ENCODE measurements at regions not wholly inside any gene's neighbourhood (a gene's known extent, or its start where the extent isn't known, plus 50 kb on each side); places are given as distances from the start of the nearest gene placed in this dataset.
A peak's percentile ranks its signal among the peaks of the same experiment; 100 is the strongest.

DNA sequence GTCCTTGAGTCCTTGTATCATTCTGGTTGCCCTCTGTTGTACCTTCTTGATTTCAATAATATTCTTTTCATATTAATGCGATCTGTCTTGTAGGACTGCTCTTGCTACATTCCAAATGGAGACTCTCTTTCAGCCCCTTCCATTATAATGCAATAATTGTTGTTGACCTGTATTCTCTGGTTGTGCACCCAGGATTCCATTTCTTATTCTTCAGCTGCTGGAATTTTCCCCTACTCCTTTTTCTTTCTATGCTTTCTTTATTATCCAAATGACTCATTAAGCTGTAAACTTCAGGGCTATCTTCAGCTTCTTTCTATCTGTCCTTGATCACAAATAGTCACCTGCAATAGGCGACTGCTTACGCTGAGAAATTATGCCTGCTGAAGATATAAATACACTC lies 321.5 kb downstream of the SATB1 start:
- H3K36me3 Mint-ChIP-seq (ENCODE audit: unreplicated experiment), result no peaks in the 10 kb centered on the region

DNA sequence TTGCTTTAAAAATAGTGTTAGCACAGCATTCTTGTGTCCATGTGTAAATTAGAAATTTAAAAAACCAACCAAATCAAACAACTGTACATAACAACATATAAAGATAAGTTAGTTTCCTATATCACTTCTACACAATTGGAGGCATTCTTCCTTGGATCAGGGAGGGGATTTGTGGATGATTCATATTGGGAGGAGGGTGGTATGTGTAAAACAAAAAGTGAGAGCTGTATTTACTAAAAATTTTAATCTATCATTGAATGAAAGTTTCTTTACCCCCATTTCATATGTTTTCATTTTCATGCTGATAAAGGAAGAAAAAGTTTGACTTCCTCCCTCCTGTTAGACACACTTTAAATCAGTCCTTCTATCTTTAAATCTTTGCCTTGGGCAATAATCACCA lies 325.0 kb downstream of the SATB1 start:
- TF ChIP-seq, protein P1, sequence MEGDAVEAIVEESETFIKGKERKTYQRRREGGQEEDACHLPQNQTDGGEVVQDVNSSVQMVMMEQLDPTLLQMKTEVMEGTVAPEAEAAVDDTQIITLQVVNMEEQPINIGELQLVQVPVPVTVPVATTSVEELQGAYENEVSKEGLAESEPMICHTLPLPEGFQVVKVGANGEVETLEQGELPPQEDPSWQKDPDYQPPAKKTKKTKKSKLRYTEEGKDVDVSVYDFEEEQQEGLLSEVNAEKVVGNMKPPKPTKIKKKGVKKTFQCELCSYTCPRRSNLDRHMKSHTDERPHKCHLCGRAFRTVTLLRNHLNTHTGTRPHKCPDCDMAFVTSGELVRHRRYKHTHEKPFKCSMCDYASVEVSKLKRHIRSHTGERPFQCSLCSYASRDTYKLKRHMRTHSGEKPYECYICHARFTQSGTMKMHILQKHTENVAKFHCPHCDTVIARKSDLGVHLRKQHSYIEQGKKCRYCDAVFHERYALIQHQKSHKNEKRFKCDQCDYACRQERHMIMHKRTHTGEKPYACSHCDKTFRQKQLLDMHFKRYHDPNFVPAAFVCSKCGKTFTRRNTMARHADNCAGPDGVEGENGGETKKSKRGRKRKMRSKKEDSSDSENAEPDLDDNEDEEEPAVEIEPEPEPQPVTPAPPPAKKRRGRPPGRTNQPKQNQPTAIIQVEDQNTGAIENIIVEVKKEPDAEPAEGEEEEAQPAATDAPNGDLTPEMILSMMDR (IDR thresholded peaks at IDR 0.05; ENCODE audit: partially characterized antibody, unreplicated experiment), result no peak
- peaks cover 2% of the 10 kb centered on the region for H3K4me1 Mint-ChIP-seq (ENCODE audit: low read depth, unreplicated experiment)
- peaks cover 5% of the 10 kb centered on the region for H3K9me3 Mint-ChIP-seq (ENCODE audit: unreplicated experiment)
- no peak overlapping the region for H3K4me3 Mint-ChIP-seq (ENCODE audit: unreplicated experiment)
- no peak for DNase-seq
- peaks cover 1% of the 10 kb centered on the region for H3K27me3 Mint-ChIP-seq (ENCODE audit: unreplicated experiment)
- peaks cover 5% of the 10 kb centered on the region for H3K36me3 Mint-ChIP-seq (ENCODE audit: unreplicated experiment)
- peak overlapping the region; percentile 4 for H3K27ac Mint-ChIP-seq (ENCODE audit: unreplicated experiment)

More for the DNA sequence above, 321.5 kb downstream of the SATB1 start:
- TF ChIP-seq, protein P1 (IDR thresholded peaks at IDR 0.05; ENCODE audit: partially characterized antibody, unreplicated experiment), result no peak
- Mint-ChIP-seq H3K4me1 (ENCODE audit: low read depth, unreplicated experiment) (peaks cover 2% of the 10 kb centered on the region), H3K9me3 (ENCODE audit: unreplicated experiment) (peaks cover 2% of the 10 kb centered on the region), H3K27ac (ENCODE audit: unreplicated experiment) (no peak overlapping the region), H3K4me3 (ENCODE audit: unreplicated experiment) (no peak overlapping the region), H3K27me3 (ENCODE audit: unreplicated experiment) (peaks cover 1% of the 10 kb centered on the region)
- no peak for DNase-seq

DNA sequence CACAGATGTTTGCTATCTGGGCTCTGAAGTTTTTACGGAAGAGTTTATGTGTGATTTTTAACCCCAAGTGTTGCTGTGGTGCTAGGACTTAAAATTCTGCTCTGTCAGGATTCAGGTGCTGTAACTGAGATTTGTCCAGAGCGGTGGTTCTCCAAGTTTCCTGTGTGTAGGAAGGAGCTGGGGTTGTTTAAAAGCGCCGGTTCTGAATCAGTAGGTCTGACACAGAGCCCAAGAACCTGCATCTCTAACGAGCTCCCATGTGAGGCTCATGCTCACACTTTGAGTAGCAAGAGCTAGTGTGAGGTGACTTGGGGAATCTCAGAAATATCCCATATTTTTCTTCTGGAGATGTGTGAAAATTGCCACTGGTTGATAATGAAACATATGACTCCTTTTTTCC lies 325.5 kb downstream of the SATB1 start:
- peaks cover 2% of the 10 kb centered on the region for H3K4me1 Mint-ChIP-seq (ENCODE audit: low read depth, unreplicated experiment)

DNA sequence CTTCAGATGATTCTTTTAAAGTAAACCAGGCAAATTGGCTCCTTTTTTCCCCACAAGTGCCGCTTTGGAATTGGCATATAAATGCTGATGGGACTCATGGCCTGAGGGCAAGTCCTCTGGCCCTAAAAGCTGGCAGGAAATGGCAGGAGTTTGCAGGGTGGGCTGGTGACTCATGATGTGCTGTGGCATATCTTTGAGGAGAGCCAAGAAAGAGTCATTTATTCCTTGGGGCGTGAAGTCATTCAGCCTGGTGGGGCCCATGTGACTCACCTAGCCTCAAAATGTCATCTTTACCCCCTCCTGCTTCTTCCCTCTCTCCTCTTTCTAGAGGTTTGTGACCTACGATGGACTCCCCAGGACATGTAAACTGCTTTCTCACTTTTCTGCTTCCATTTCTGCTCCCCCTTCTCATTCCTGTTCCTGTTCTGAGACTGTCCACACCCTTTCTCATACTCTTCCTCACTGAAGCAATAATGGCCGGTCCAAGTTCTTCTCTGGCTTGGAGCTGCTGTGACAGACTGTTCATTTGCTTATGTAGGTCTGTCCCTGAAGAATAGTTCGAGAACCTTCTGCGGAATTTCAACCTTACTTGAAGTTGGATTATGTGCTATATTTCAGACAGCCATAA lies 326.1 kb downstream of the SATB1 start:
- Mint-ChIP-seq H3K27ac (ENCODE audit: unreplicated experiment) (no peak overlapping the region), H3K27me3 (ENCODE audit: unreplicated experiment) (peaks cover 1% of the 10 kb centered on the region), H3K36me3 (ENCODE audit: unreplicated experiment) (peaks cover 5% of the 10 kb centered on the region), H3K4me3 (ENCODE audit: unreplicated experiment) (no peak overlapping the region), H3K4me1 (ENCODE audit: low read depth, unreplicated experiment) (peaks cover 2% of the 10 kb centered on the region), H3K9me3 (ENCODE audit: unreplicated experiment) (peaks cover 5% of the 10 kb centered on the region)
- DNase-seq, result no peak
- TF ChIP-seq, protein P1 (IDR thresholded peaks at IDR 0.05; ENCODE audit: partially characterized antibody, unreplicated experiment), result no peak

More for the DNA sequence above, 325.5 kb downstream of the SATB1 start:
- H3K27ac Mint-ChIP-seq (ENCODE audit: unreplicated experiment), result no peak overlapping the region
- peaks cover 5% of the 10 kb centered on the region for H3K36me3 Mint-ChIP-seq (ENCODE audit: unreplicated experiment)
- TF ChIP-seq, protein P1 (IDR thresholded peaks at IDR 0.05; ENCODE audit: partially characterized antibody, unreplicated experiment), result no peak
- H3K9me3 Mint-ChIP-seq (ENCODE audit: unreplicated experiment), result peaks cover 5% of the 10 kb centered on the region
- DNase-seq, result no peak
- H3K27me3 Mint-ChIP-seq (ENCODE audit: unreplicated experiment), result peaks cover 1% of the 10 kb centered on the region
- no peak overlapping the region for H3K4me3 Mint-ChIP-seq (ENCODE audit: unreplicated experiment)

DNA sequence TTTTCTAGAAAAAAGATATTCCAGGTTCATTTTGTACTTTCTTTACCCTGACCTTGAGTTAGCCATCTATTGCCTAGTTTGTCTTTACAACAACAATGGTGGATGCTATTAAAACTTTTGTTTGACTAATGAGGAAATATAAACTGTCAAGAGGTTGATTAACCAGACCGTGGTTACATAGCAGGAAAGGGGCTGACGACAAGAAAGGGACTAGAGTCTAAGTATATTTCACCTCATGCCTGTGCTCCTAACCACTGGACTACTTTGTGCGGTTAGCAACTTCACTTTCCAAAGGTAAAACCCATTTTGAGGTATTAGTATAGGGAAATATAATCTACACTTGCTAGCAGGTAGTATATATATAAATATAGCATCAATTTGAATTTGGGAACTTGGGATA lies 327.1 kb downstream of the SATB1 start:
- Mint-ChIP-seq H3K27me3 (ENCODE audit: unreplicated experiment) (peaks cover 1% of the 10 kb centered on the region), H3K4me1 (ENCODE audit: low read depth, unreplicated experiment) (peaks cover 2% of the 10 kb centered on the region), H3K9me3 (ENCODE audit: unreplicated experiment) (peaks cover 5% of the 10 kb centered on the region), H3K4me3 (ENCODE audit: unreplicated experiment) (no peak overlapping the region), H3K27ac (ENCODE audit: unreplicated experiment) (no peak overlapping the region), H3K36me3 (ENCODE audit: unreplicated experiment) (peaks cover 5% of the 10 kb centered on the region)
- TF ChIP-seq, protein P1 (IDR thresholded peaks at IDR 0.05; ENCODE audit: partially characterized antibody, unreplicated experiment), result no peak
- DNase-seq, result no peak

Measured in glutamatergic neuron (in vitro differentiated cells).